H9 (cell line): ENCODE measurements at regions not wholly inside any gene's neighbourhood (a gene's known extent, or its start where the extent isn't known, plus 50 kb on each side); places are given as distances from the start of the nearest gene placed in this dataset.

Source experiments
- DNase-seq: peaks from one replicate; pipeline ENCODE4 v3.0.0-alpha.2; 2017
- H2AFZ ChIP-seq: one replicate; pipeline ENCODE4 v1.6.1; 2013; ENCODE audit warnings: mild to moderate bottlenecking, low read length, control low read depth, moderate library complexity
- H2AK5ac ChIP-seq: 2 replicates; pipeline ENCODE4 v1.6.1; 2013; ENCODE audit warnings: low read length, control low read depth, mixed read lengths; ENCODE audit not compliant: insufficient read length
- H2BK120ac ChIP-seq: one replicate; pipeline ENCODE4 v1.6.1; 2013; ENCODE audit warnings: low read depth, mild to moderate bottlenecking, low read length, control low read depth, inconsistent platforms; ENCODE audit not compliant: poor library complexity, severe bottlenecking
- H2BK12ac ChIP-seq: 2 replicates; pipeline ENCODE4 v1.6.1; 2013; ENCODE audit warnings: low read length, control low read depth, mixed read lengths, low read depth; ENCODE audit not compliant: insufficient read length
- H2BK15ac ChIP-seq: 2 replicates; pipeline ENCODE4 v1.6.1; 2013; ENCODE audit warnings: low read depth, low read length, control low read depth
- H2BK20ac ChIP-seq: one replicate; pipeline ENCODE4 v1.6.1; 2013; ENCODE audit warnings: low read depth, mild to moderate bottlenecking, low read length, control low read depth, inconsistent platforms; ENCODE audit not compliant: poor library complexity, severe bottlenecking
- H2BK5ac ChIP-seq: 2 replicates; pipeline ENCODE4 v1.6.1; 2013; ENCODE audit warnings: low read length, control low read depth, mixed read lengths; ENCODE audit not compliant: insufficient read length
- H3K14ac ChIP-seq: 2 replicates; pipeline ENCODE4 v1.6.1; 2013; ENCODE audit warnings: low read length, control low read depth; ENCODE audit not compliant: insufficient read depth
- H3K18ac ChIP-seq: 2 replicates; pipeline ENCODE4 v1.6.1; 2013; ENCODE audit warnings: low read depth, mild to moderate bottlenecking, mixed read lengths, low read length, control low read depth; ENCODE audit not compliant: insufficient read length
- H3K23ac ChIP-seq: 2 replicates; pipeline ENCODE4 v1.6.1; 2013; ENCODE audit warnings: low read length, control low read depth, mixed read lengths, low read depth; ENCODE audit not compliant: insufficient read length
- H3K23me2 ChIP-seq: 2 replicates; pipeline ENCODE4 v1.6.1; 2013; ENCODE audit warnings: low read depth, mild to moderate bottlenecking, mixed read lengths, low read length, control low read depth; ENCODE audit not compliant: insufficient read length, poor library complexity, severe bottlenecking
- H3K27ac ChIP-seq: 2 replicates; pipeline ENCODE4 v1.5.1; 2013; ENCODE audit warnings: low read length, control low read depth, mixed read lengths, low read depth; ENCODE audit not compliant: insufficient read length
- H3K27me3 ChIP-seq: 2 replicates; pipeline ENCODE4 v1.6.1; 2013; ENCODE audit warnings: low read length, control low read depth, inconsistent platforms; ENCODE audit not compliant: insufficient read depth
- H3K4ac ChIP-seq: 2 replicates; pipeline ENCODE4 v1.6.1; 2013; ENCODE audit warnings: low read depth, mild to moderate bottlenecking, control low read depth, inconsistent platforms, low read length, moderate library complexity
- H3K4me1 ChIP-seq: 2 replicates; pipeline ENCODE4 v1.6.1; 2013; ENCODE audit warnings: low read length, control low read depth, inconsistent platforms; ENCODE audit not compliant: insufficient read depth
- H3K4me2 ChIP-seq: 2 replicates; pipeline ENCODE4 v1.6.1; 2013; ENCODE audit warnings: low read length, control low read depth, mixed read lengths; ENCODE audit not compliant: insufficient read length, insufficient read depth
- H3K56ac ChIP-seq: 2 replicates; pipeline ENCODE4 v1.6.1; 2013; ENCODE audit warnings: low read depth, mild to moderate bottlenecking, mixed read lengths, low read length, control low read depth; ENCODE audit not compliant: insufficient read length
- H3K79me1 ChIP-seq: 2 replicates; pipeline ENCODE4 v1.6.1; 2013; ENCODE audit warnings: low read depth, mild to moderate bottlenecking, moderate library complexity, low read length, control low read depth, inconsistent platforms; ENCODE audit not compliant: insufficient read depth, poor library complexity, severe bottlenecking
- H3K79me2 ChIP-seq: 2 replicates; pipeline ENCODE4 v1.6.1; 2013; ENCODE audit warnings: low read length, control low read depth, inconsistent platforms; ENCODE audit not compliant: insufficient read depth
- H3K9ac ChIP-seq: 2 replicates; pipeline ENCODE4 v1.6.1; 2013; ENCODE audit warnings: low read length, control low read depth, mixed read lengths; ENCODE audit not compliant: insufficient read length; ENCODE audit errors: extremely low read depth
- H3K9me3 ChIP-seq: one replicate; pipeline ENCODE4 v1.6.1; 2013; ENCODE audit warnings: low read depth, low read length, inconsistent platforms; ENCODE audit not compliant: control insufficient read depth
- H3T11ph ChIP-seq: one replicate; pipeline ENCODE4 v1.6.1; 2013; ENCODE audit warnings: mild to moderate bottlenecking, low read length, control low read depth, inconsistent platforms
- H4K20me1 ChIP-seq: one replicate; pipeline ENCODE4 v1.6.1; 2013; ENCODE audit not compliant: control insufficient read depth, insufficient read length, insufficient read depth
- H4K5ac ChIP-seq: 2 replicates; pipeline ENCODE4 v1.6.1; 2013; ENCODE audit warnings: low read depth, mild to moderate bottlenecking, mixed read lengths, low read length, control low read depth; ENCODE audit not compliant: insufficient read length
- H4K8ac ChIP-seq: replicated peaks from 2 replicates; pipeline ENCODE4 v1.6.1; 2013; ENCODE audit warnings: low read length, control low read depth, mixed read lengths, low read depth; ENCODE audit not compliant: insufficient read length
- H4K91ac ChIP-seq: 2 replicates; pipeline ENCODE4 v1.6.1; 2013; ENCODE audit warnings: low read depth, mild to moderate bottlenecking, moderate library complexity, mixed read lengths, low read length, control low read depth; ENCODE audit not compliant: insufficient read length
- H3K27ac Mint-ChIP-seq, 3 experiments: 2 replicates in 2 of 3; 3 replicates in 1 of 3; pipeline ENCODE4 v1.8.0; 2020 to 2021; ENCODE audit warnings: mixed read lengths in 3 of 3, mild to moderate bottlenecking in 1 of 3, moderate library complexity in 1 of 3
- H3K27me3 Mint-ChIP-seq: 2 replicates; pipeline ENCODE4 v1.8.0; 2021; ENCODE audit warnings: low read depth, mild to moderate bottlenecking, moderate library complexity, mixed read lengths
- H3K36me3 Mint-ChIP-seq, 3 experiments: 2 replicates in 2 of 3; 3 replicates in 1 of 3; pipeline ENCODE4 v1.8.0; 2020 to 2021; ENCODE audit warnings: low read depth in 3 of 3, mixed read lengths in 3 of 3; ENCODE audit not compliant: insufficient read depth in 1 of 3
- H3K4me1 Mint-ChIP-seq, 2 experiments: 2 replicates each; pipeline ENCODE4 v1.8.0; 2020; ENCODE audit warnings: mixed read lengths in 2 of 2
- H3K4me3 Mint-ChIP-seq, 2 experiments: 2 replicates in 1 of 2; 3 replicates in 1 of 2; pipeline ENCODE4 v1.8.0; 2020 to 2021; ENCODE audit warnings: mild to moderate bottlenecking in 2 of 2, mixed read lengths in 2 of 2, moderate library complexity in 1 of 2
- H3K9me3 Mint-ChIP-seq, 2 experiments: 2 replicates in 1 of 2; 3 replicates in 1 of 2; pipeline ENCODE4 v1.8.0; 2020; ENCODE audit warnings: mild to moderate bottlenecking in 2 of 2, mixed read lengths in 2 of 2, moderate library complexity in 1 of 2
- CTCF ChIP-seq: fragments of 200-600 bp; sonication (generic); conservative IDR thresholded peaks from 3 replicates; pipeline ENCODE4 v1.8.0; 2021; ENCODE audit warnings: antibody characterized with exemption, mild to moderate bottlenecking
- WGBS: extraction: QIAGEN DNeasy Blood & Tissue Kit; methylation state at CpG from one replicate; pipeline ENCODE4 v1.1.7; 2013; ENCODE audit warnings: missing lambda C conversion rate, low lambda C conversion rate, mixed read lengths; ENCODE audit not compliant: insufficient read length; ENCODE audit errors: extremely low coverage; 5-methylcytosine and 5-hydroxymethylcytosine counted together

DNA sequence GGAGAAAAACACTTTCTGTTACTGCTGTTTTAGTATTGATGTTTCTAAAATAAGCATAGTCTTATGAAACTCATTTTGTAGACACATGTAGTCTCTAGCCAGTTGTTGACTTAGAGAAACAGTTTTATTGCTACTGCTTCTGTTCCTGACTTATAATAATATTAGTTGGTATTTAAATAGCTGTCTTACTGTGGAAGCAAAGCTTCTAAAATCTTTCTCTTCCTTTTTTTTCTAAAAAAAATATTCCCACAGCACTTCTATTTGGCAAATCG lies 121.8 kb downstream of the MTX2 start:
- peaks cover 0 to 2% of the 10 kb centered on the region in 2 experiments; a peak in 1 of 4 replicates for H3K4me1 Mint-ChIP-seq
- Histone ChIP-seq H3K79me2 (no peaks in the 10 kb centered on the region), H3K4ac (no peak overlapping the region), H3K9me3 (no peaks in the 10 kb centered on the region), H2AK5ac (no peak overlapping the region), H4K91ac (no peak overlapping the region), H3K27ac (no peak overlapping the region), H2BK5ac (no peak overlapping the region), H3K14ac (no peak overlapping the region), H3K23ac (no peak overlapping the region), H3K4me2 (no peak overlapping the region), H2BK12ac (no peak overlapping the region), H3K4me1 (no peaks in the 10 kb centered on the region), H3K23me2 (no peaks in the 10 kb centered on the region), H2BK120ac (no peak overlapping the region), H3K9ac (no peak overlapping the region), H3K56ac (no peak overlapping the region), H3T11ph (no peak overlapping the region), H4K5ac (no peak overlapping the region), H3K18ac (no peak overlapping the region), H2AFZ (no peak overlapping the region), H4K20me1 (no peaks in the 10 kb centered on the region), H2BK15ac (no peak overlapping the region), H3K27me3 (no peaks in the 10 kb centered on the region), H4K8ac (no peak overlapping the region), H2BK20ac (no peak overlapping the region), H3K79me1 (no peaks in the 10 kb centered on the region)
- H3K27me3 Mint-ChIP-seq, result no peaks in the 10 kb centered on the region; the same call in none of the 2 replicates
- no CpG with 5 or more reads among the region's 1 CpG for WGBS
- H3K4me3 Mint-ChIP-seq, result no peak overlapping the region
- DNase-seq, result no peak
- no peak overlapping the region for H3K27ac Mint-ChIP-seq
- no peaks in the 10 kb centered on the region for H3K9me3 Mint-ChIP-seq
- no peak for TF ChIP-seq CTCF
- no peaks in the 10 kb centered on the region for H3K36me3 Mint-ChIP-seq
